Colonic mucosa (tissue), 4 donors: ENCODE measurements at regions not wholly inside any gene's neighbourhood (a gene's known extent, or its start where the extent isn't known, plus 50 kb on each side); places are given as distances from the start of the nearest gene placed in this dataset.

Experiments used
- DNase-seq: peaks from one replicate; pipeline ENCODE4 v3.0.0-alpha.2; 2020
- H3K27ac ChIP-seq: fragments of 200-600 bp; one replicate; pipeline ENCODE4 v1.8.0; 2021
- H3K27me3 ChIP-seq: fragments of 200-600 bp; one replicate; pipeline ENCODE4 v1.8.0; 2021
- H3K36me3 ChIP-seq: fragments of 200-600 bp; one replicate; pipeline ENCODE4 v1.8.0; 2021
- H3K4me1 ChIP-seq: fragments of 200-600 bp; one replicate; pipeline ENCODE4 v1.8.0; 2021; ENCODE audit warnings: mild to moderate bottlenecking
- H3K4me3 ChIP-seq: fragments of 200-600 bp; one replicate; pipeline ENCODE4 v1.8.0; 2021
- H3K9ac ChIP-seq, 2 donors: one replicate each; pipeline ENCODE4 v1.7.0; 2013; ENCODE audit warnings: control low read depth in 2 of 2, low read depth in 2 of 2, low read length in 2 of 2
- H3K9me3 ChIP-seq: fragments of 200-600 bp; one replicate; pipeline ENCODE4 v1.8.0; 2021
- intact Hi-C: fragments of 100-400 bp; cut with DNase I; formaldehyde crosslinking; loops from one replicate; pipeline ENCODE4 v1.14.1; 2022
- TF ChIP-seq, protein P1 (sequence below): fragments of 200-600 bp; IDR thresholded peaks from one replicate; pipeline ENCODE4 v1.8.0; 2022; ENCODE audit warnings: antibody characterized with exemption, mild to moderate bottlenecking
- donor health status: healthy.
- donor health status: DM: no; HTN: no; CAD: no.
- donor health status: DM: no; HTN: no; CAD: no.

GRCh38 chr1:37294096-37294495, 180.3 kb upstream of the ZC3H12A start:
- TF ChIP-seq, protein P1, sequence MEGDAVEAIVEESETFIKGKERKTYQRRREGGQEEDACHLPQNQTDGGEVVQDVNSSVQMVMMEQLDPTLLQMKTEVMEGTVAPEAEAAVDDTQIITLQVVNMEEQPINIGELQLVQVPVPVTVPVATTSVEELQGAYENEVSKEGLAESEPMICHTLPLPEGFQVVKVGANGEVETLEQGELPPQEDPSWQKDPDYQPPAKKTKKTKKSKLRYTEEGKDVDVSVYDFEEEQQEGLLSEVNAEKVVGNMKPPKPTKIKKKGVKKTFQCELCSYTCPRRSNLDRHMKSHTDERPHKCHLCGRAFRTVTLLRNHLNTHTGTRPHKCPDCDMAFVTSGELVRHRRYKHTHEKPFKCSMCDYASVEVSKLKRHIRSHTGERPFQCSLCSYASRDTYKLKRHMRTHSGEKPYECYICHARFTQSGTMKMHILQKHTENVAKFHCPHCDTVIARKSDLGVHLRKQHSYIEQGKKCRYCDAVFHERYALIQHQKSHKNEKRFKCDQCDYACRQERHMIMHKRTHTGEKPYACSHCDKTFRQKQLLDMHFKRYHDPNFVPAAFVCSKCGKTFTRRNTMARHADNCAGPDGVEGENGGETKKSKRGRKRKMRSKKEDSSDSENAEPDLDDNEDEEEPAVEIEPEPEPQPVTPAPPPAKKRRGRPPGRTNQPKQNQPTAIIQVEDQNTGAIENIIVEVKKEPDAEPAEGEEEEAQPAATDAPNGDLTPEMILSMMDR: no peak
- H3K36me3 ChIP-seq: no peaks in the 10 kb centered on the region
- no peak for DNase-seq

DNA sequence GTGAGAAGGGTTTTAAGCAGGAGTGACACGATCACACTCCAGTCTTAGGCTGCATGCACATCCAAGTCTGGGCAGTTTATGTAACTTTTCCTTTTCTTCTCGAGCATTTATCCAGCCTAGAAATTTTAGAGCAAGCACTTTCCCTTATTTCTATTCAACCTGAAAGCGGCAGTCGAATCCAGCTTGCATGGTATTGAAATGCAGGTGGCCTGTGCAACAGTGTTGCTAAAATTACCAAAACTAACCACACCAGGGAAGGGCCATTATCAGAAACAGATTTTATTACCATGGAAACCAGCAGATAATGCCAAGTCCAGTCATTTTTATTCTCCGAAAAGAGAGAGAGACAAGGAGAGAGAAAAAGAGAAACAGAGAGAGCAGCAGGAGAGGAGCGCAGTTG, 179.9 kb upstream of the ZC3H12A start:
- no peaks in the 10 kb centered on the region for H3K36me3 ChIP-seq
- TF ChIP-seq, protein P1: no peak
- H3K27ac ChIP-seq: no peak overlapping the region
- H3K27me3 ChIP-seq: no peaks in the 10 kb centered on the region
- no peak overlapping the region for H3K4me3 ChIP-seq
- no peaks in the 10 kb centered on the region for H3K9me3 ChIP-seq
- intact Hi-C loops: no loop called here
- no peaks in the 10 kb centered on the region for H3K4me1 ChIP-seq
- no peak for DNase-seq
- no peak overlapping the region for H3K9ac ChIP-seq

More at GRCh38 chr1:37294096-37294495, 180.3 kb upstream of the ZC3H12A start:
- Histone ChIP-seq H3K27me3 (no peaks in the 10 kb centered on the region), H3K4me1 (no peaks in the 10 kb centered on the region), H3K9me3 (no peaks in the 10 kb centered on the region), H3K9ac (no peak overlapping the region), H3K27ac (no peak overlapping the region), H3K4me3 (no peak overlapping the region)
- intact Hi-C loops: no loop called here

- Histone ChIP-seq H3K9me3 (no peaks in the 10 kb centered on the region), H3K4me1 (no peaks in the 10 kb centered on the region), H3K4me3 (no peak overlapping the region), H3K27ac (no peak overlapping the region), H3K27me3 (no peaks in the 10 kb centered on the region), H3K9ac (no peak overlapping the region), H3K36me3 (no peaks in the 10 kb centered on the region)
- TF ChIP-seq, protein P1: no peak
- no peak for DNase-seq
- intact Hi-C loops: no loop called here
These were observed 175.6 kb upstream of the ZC3H12A start for GRCh38 chr1:37298769-37299168.

- H3K27me3 ChIP-seq: no peaks in the 10 kb centered on the region
- no peaks in the 10 kb centered on the region for H3K4me1 ChIP-seq
- H3K9me3 ChIP-seq: no peaks in the 10 kb centered on the region
- H3K36me3 ChIP-seq: no peaks in the 10 kb centered on the region
- no peak overlapping the region for H3K4me3 ChIP-seq
- TF ChIP-seq, protein P1: no peak
- intact Hi-C loops: no loop called here
- no peak overlapping the region for H3K9ac ChIP-seq
- DNase-seq: no peak
- H3K27ac ChIP-seq: no peak overlapping the region
These were observed 175.2 kb upstream of the ZC3H12A start for GRCh38 chr1:37299216-37299615.

DNA sequence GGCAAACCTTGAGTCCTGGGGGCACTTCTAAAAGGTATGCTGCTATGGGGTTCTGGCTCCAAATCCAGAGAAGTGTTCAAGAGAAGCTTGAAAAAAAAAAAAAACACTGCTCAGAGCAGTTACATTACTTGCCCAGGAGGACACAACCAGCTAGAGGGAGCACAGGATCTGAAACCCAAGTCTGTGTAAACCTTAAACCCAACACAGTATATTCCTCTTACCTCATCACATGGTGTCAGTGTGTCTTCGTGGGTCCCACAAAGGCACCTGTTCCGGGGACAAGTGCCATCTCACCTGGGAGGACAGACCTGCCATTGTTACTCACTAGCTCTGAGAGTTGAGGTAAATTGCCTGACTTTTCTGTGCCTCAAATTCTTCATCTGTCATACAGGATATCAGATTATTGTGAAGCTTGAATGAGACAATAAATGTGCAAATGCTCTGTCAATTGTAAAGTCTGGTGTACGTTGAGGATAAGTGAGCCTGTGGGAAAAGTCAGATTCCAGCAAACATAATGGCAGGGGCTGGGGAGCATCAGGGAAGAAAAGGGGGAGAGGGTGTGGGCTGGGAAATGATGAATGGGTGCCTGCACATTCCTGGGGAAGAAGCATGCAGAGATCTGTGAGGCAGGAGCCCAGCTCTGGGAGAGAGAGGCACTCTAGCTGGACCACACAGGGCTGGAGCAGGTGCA, 170.4 kb upstream of the ZC3H12A start:
- Histone ChIP-seq H3K27ac (no peak overlapping the region), H3K36me3 (no peaks in the 10 kb centered on the region), H3K9me3 (no peaks in the 10 kb centered on the region), H3K27me3 (no peaks in the 10 kb centered on the region), H3K4me1 (no peaks in the 10 kb centered on the region), H3K9ac (no peak overlapping the region), H3K4me3 (no peak overlapping the region)
- no peak for DNase-seq
- intact Hi-C loops: no loop called here
- TF ChIP-seq, protein P1: no peak
